Spleen (tissue), 11 donors: ENCODE measurements at regions not wholly inside any gene's neighbourhood (a gene's known extent, or its start where the extent isn't known, plus 50 kb on each side); places are given as distances from the start of the nearest gene placed in this dataset.

Experiments used
- DNase-seq: peaks from one replicate; pipeline ENCODE4 v3.0.0-alpha.2; 2020
- H3K27ac ChIP-seq, 8 donors: fragments of 200-600 bp; sonication (generic) in 7 of 8; 1 replicate in 4 of 8; 2 replicates in 4 of 8; pipeline versions ENCODE4 v1.5.0 to v1.8.0; 2016 to 2021; ENCODE audit warnings: inconsistent platforms in 4 of 8, mild to moderate bottlenecking in 4 of 8, moderate library complexity in 1 of 8
- H3K27me3 ChIP-seq, 7 donors: fragments of 200-600 bp; sonication (generic) in 6 of 7; replicated peaks in 1 of 7; 1 replicate in 4 of 7; 2 replicates in 3 of 7; pipeline versions ENCODE4 v1.5.0 to v1.8.0; 2016 to 2021; ENCODE audit warnings: inconsistent platforms in 3 of 7, mild to moderate bottlenecking in 1 of 7
- H3K36me3 ChIP-seq, 6 donors: fragments of 200-600 bp; sonication (generic) in 5 of 6; 1 replicate in 4 of 6; 2 replicates in 2 of 6; pipeline versions ENCODE4 v1.5.0 to v1.8.0; 2016 to 2021; ENCODE audit warnings: inconsistent platforms in 2 of 6
- H3K4me1 ChIP-seq, 6 donors: fragments of 200-600 bp; sonication (generic) in 5 of 6; 1 replicate in 3 of 6; 2 replicates in 3 of 6; pipeline versions ENCODE4 v1.5.0 to v1.8.0; 2016 to 2021; ENCODE audit warnings: inconsistent platforms in 3 of 6
- H3K4me3 ChIP-seq, 8 donors: fragments of 200-600 bp; sonication (generic) in 7 of 8; 1 replicate in 4 of 8; 2 replicates in 4 of 8; pipeline versions ENCODE4 v1.5.0 to v1.8.0; 2016 to 2021; ENCODE audit warnings: inconsistent platforms in 4 of 8, mild to moderate bottlenecking in 4 of 8, moderate library complexity in 2 of 8
- H3K9me3 ChIP-seq, 8 donors: fragments of 200-600 bp; sonication (generic) in 7 of 8; 1 replicate in 4 of 8; 2 replicates in 4 of 8; pipeline versions ENCODE4 v1.5.0 to v1.8.0; 2016 to 2021; ENCODE audit warnings: inconsistent platforms in 4 of 8
- POLR2A ChIP-seq, 3 donors: fragments of 450-650 bp; IDR thresholded peaks; one replicate each; pipeline ENCODE4 v1.5.1; 2017; ENCODE audit warnings: antibody characterized with exemption in 3 of 3, mild to moderate bottlenecking in 1 of 3
- POLR2AphosphoS5 ChIP-seq, 3 donors: sonication (generic); formaldehyde crosslinking; IDR thresholded peaks; one replicate each; pipeline ENCODE4 v1.5.1; 2017; ENCODE audit warnings: antibody characterized with exemption in 3 of 3
- WGBS, 5 donors: extraction: QIAGEN DNeasy Blood & Tissue Kit in 3 of 5; methylation state at CpG; one replicate each; pipeline versions ENCODE4 v1.1.5 to v1.1.7; 2013 to 2018; 5-methylcytosine and 5-hydroxymethylcytosine counted together
- intact Hi-C: fragments of 100-400 bp; cut with DNase I; formaldehyde crosslinking; loops from one replicate; pipeline ENCODE4 v1.15.0; 2023; ENCODE audit warnings: low total_unique reads
- TF ChIP-seq, protein P1 (sequence below), 11 experiments: fragments of 200-600 bp in 7 of 11; fragments of 450-650 bp in 4 of 11; sonication (generic) in 4 of 11; IDR thresholded peaks in 8 of 11; conservative IDR thresholded peaks in 3 of 11; 1 replicate in 7 of 11; 2 replicates in 4 of 11; pipeline versions ENCODE4 v1.4.0 to v1.8.0; 2016 to 2021; ENCODE audit warnings: antibody characterized with exemption in 11 of 11, inconsistent platforms in 4 of 11, mild to moderate bottlenecking in 1 of 11
- donor health status: healthy with polysubstance abuse.
- donor health status: DM: no; HTN: no; CAD: no; lungs with moderate emphysema.
- donor health status: DM: no; HTN: no; CAD: no.
- donor health status: Bipolar disorder and iron deficiency.
- donor health status: healthy.
- donor health status: DM: no; HTN: no; CAD: no.
- donor health status: DM: yes; HTN: yes; CAD: no.

DNA sequence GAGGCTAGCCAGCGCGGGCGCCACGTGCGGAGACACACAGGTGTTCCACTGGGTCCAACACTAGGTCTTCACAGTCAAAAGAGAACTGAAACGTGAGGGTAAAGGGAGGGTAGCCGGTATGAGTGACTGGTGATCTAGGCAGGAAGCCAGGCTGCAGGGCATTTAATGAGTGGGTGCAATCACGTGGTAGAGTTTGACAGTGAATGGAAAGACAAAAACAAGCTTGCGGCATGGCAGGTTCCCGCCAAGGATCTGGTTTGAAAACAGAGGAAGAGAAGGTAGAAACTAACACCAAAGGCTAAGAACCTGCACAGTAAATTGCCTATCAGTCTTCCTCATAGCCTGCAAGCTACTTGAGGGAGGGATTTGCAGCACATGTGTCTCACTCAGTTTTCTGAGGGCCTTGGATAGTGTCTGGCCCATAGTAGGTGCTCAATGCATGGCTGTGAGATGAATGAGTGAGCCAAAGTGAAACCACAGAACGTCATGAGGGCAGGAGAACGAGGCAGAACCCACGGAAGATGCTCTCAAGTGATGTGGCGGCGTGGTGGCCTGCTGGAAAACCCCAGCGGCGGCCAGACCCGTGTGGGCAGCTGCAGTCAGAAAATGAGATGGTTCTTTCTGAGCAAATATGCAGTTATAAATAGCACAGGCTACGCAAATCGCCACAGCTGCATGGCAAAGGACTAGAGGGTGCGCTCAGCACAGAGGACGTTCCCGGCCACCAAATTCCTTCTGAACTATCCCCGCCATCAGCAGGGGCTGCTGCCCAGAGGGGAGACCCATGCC, 183.6 kb upstream of the NFE2L3 start:
- Histone ChIP-seq H3K36me3 (no peaks in the 10 kb centered on the region), H3K4me3 (peak overlapping the region in 1 of 8 donors; percentile 55), H3K27ac (peak overlapping the region in 4 of 8 donors; percentile 8 to 71 (median 58)), H3K4me1 (peaks cover 0 to 33% (median 7%) of the 10 kb centered on the region in 6 donors), H3K27me3 (peaks cover 0 to 64% (median 0%) of the 10 kb centered on the region in 7 donors), H3K9me3 (peaks cover 0 to 8% (median 0%) of the 10 kb centered on the region in 8 donors)
- TF ChIP-seq POLR2A (IDR thresholded peaks at IDR 0.05) (no peak), POLR2AphosphoS5 (IDR thresholded peaks at IDR 0.05) (peak in 1 of 3 donors; percentile 34)
- TF ChIP-seq, protein P1, sequence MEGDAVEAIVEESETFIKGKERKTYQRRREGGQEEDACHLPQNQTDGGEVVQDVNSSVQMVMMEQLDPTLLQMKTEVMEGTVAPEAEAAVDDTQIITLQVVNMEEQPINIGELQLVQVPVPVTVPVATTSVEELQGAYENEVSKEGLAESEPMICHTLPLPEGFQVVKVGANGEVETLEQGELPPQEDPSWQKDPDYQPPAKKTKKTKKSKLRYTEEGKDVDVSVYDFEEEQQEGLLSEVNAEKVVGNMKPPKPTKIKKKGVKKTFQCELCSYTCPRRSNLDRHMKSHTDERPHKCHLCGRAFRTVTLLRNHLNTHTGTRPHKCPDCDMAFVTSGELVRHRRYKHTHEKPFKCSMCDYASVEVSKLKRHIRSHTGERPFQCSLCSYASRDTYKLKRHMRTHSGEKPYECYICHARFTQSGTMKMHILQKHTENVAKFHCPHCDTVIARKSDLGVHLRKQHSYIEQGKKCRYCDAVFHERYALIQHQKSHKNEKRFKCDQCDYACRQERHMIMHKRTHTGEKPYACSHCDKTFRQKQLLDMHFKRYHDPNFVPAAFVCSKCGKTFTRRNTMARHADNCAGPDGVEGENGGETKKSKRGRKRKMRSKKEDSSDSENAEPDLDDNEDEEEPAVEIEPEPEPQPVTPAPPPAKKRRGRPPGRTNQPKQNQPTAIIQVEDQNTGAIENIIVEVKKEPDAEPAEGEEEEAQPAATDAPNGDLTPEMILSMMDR (IDR thresholded peaks at IDR 0.05 in 8 of 11, conservative IDR thresholded peaks at IDR 0.05 in 3 of 11) = no peak
- intact Hi-C loops = no loop called here
- peak; percentile 84 for DNase-seq
- 52 to 76% (median 66%) methylated on average over 24 of the region's 24 CpGs for WGBS, 5 donors

DNA sequence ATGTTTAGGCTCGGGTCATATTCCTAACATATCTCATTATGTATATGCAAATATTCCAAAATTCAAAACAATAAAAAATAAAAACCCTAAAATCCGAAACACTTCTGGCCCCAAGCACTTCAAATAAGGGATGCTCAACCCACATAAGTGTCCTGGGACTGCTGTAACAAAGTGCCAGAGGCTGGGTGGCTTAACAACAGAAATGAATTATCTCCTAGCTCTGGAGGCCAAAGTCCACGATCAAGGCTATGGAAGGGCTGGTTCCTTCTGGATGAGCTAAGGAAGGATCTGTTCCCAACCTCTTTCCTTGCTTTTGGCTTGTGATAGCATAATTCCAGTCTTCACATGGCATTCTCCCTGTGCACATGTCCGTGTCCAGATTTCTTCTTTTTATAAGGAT, 181.6 kb upstream of the NFE2L3 start:
- H3K27me3 ChIP-seq = peaks cover 0 to 46% (median 0%) of the 10 kb centered on the region in 7 donors
- intact Hi-C loops = no loop called here
- no peak for DNase-seq
- peaks cover 0 to 19% (median 5%) of the 10 kb centered on the region in 6 donors for H3K4me1 ChIP-seq
- H3K36me3 ChIP-seq = no peaks in the 10 kb centered on the region
- no peak overlapping the region for H3K4me3 ChIP-seq
- no peak overlapping the region for H3K27ac ChIP-seq
- WGBS, 5 donors = 91 to 97% (median 92%) methylated on average over 4 of the region's 4 CpGs
- H3K9me3 ChIP-seq = peaks cover 0 to 8% (median 0%) of the 10 kb centered on the region in 8 donors
- TF ChIP-seq POLR2AphosphoS5 (IDR thresholded peaks at IDR 0.05) = no peak
- no peak for TF ChIP-seq POLR2A (IDR thresholded peaks at IDR 0.05)
- TF ChIP-seq, protein P1 (IDR thresholded peaks at IDR 0.05 in 8 of 11, conservative IDR thresholded peaks at IDR 0.05 in 3 of 11) = no peak

DNA sequence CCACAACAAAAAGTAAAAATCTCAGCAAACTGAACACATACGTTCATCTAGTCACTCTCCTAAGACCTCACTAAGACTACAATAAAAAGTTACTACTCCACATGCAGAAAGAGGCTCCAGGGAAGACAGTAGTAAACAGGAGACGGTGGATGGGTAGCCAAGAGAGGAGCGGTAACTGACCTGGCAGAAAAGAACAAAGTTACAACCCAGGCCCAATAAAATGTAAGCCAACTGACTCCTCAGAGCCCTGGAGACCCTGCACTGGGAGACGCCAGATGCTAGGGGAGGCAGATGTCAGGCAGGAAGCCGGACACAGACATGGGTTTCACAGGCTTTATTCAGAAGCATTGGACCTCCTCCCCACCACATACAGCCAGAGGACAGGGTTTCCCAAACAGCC, 181.1 kb upstream of the NFE2L3 start:
- peaks cover 0 to 19% (median 5%) of the 10 kb centered on the region in 6 donors for H3K4me1 ChIP-seq
- peaks cover 0 to 8% (median 0%) of the 10 kb centered on the region in 8 donors for H3K9me3 ChIP-seq
- no peaks in the 10 kb centered on the region for H3K36me3 ChIP-seq
- peaks cover 0 to 40% (median 0%) of the 10 kb centered on the region in 7 donors for H3K27me3 ChIP-seq
- intact Hi-C loops = no loop called here
- H3K4me3 ChIP-seq = no peak overlapping the region
- 66 to 83% (median 81%) methylated on average over 5 of the region's 5 CpGs for WGBS, 5 donors
- DNase-seq = no peak
- H3K27ac ChIP-seq = no peak overlapping the region
- TF ChIP-seq, protein P1 (IDR thresholded peaks at IDR 0.05 in 8 of 11, conservative IDR thresholded peaks at IDR 0.05 in 3 of 11) = no peak
- no peak for TF ChIP-seq POLR2A (IDR thresholded peaks at IDR 0.05)
- TF ChIP-seq POLR2AphosphoS5 (IDR thresholded peaks at IDR 0.05) = no peak

DNA sequence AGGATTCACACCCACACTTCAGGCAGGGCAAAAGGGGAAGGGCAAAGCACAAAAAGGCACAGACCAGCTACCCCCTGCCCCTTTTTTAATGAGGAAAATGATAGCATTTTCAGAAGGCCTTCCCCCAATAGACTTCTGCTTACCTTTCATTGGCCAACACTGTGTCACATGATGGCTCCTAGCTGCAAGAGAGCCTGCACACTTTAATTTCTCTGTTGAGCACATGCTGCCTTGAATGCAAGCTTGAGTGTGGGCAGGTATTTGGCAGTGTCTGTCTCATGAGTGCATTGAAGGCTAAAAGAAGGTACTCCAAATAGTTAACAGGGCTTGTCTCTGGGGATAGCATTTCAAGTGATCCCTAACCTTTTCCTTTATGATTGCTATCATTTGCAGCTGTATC, 175.4 kb upstream of the NFE2L3 start:
- H3K27me3 ChIP-seq = peaks cover 0 to 5% (median 0%) of the 10 kb centered on the region in 7 donors

More for the DNA sequence above, 175.4 kb upstream of the NFE2L3 start:
- no peak overlapping the region for H3K27ac ChIP-seq
- H3K4me1 ChIP-seq = no peaks in the 10 kb centered on the region
- intact Hi-C loops = no loop called here
- no peaks in the 10 kb centered on the region for H3K36me3 ChIP-seq
- no peak overlapping the region for H3K4me3 ChIP-seq
- H3K9me3 ChIP-seq = peaks cover 0 to 23% (median 10%) of the 10 kb centered on the region in 8 donors
- no peak for DNase-seq
- no peak for TF ChIP-seq POLR2AphosphoS5 (IDR thresholded peaks at IDR 0.05)
- no peak for TF ChIP-seq POLR2A (IDR thresholded peaks at IDR 0.05)
- TF ChIP-seq, protein P1 (IDR thresholded peaks at IDR 0.05 in 8 of 11, conservative IDR thresholded peaks at IDR 0.05 in 3 of 11) = no peak
